Endothelial cell of umbilical vein (primary cell): ENCODE measurements at regions not wholly inside any gene's neighbourhood (a gene's known extent, or its start where the extent isn't known, plus 50 kb on each side); places are given as distances from the start of the nearest gene placed in this dataset.

Source experiments
- CTCF ChIP-seq, 2 donors: IDR thresholded peaks; 1 replicate in 1 of 2; 2 replicates in 1 of 2; pipeline ENCODE4 v1.5.1; 2011; ENCODE audit warnings: low read length in 2 of 2, mild to moderate bottlenecking in 2 of 2, moderate library complexity in 2 of 2, control low read depth in 1 of 2, inconsistent platforms in 1 of 2, low read depth in 1 of 2; ENCODE audit not compliant: insufficient read depth in 1 of 2; ENCODE audit errors: extremely low read depth in 1 of 2
- EZH2 ChIP-seq: IDR thresholded peaks from 2 replicates; pipeline ENCODE4 v1.6.1; 2012; ENCODE audit warnings: borderline replicate concordance, low read depth, mild to moderate bottlenecking, moderate library complexity, low read length, inconsistent platforms; ENCODE audit not compliant: severe bottlenecking
- JUN ChIP-seq: IDR thresholded peaks from 2 replicates; pipeline ENCODE4 v1.6.1; 2011; ENCODE audit warnings: borderline replicate concordance, low read depth; ENCODE audit not compliant: insufficient read length, insufficient read depth
- MAX ChIP-seq: IDR thresholded peaks from 2 replicates; pipeline ENCODE4 v1.6.1; 2011; ENCODE audit not compliant: insufficient read depth, insufficient read length
- POLR2A ChIP-seq: IDR thresholded peaks from 2 replicates; pipeline ENCODE4 v1.6.1; 2012; ENCODE audit warnings: low read depth, mild to moderate bottlenecking, control low read depth, low read length
- POLR2AphosphoS5 ChIP-seq: IDR thresholded peaks from 2 replicates; pipeline ENCODE4 v1.6.1; 2012; ENCODE audit warnings: low read depth, mild to moderate bottlenecking, control low read depth, low read length, moderate library complexity; ENCODE audit not compliant: insufficient read depth

DNA sequence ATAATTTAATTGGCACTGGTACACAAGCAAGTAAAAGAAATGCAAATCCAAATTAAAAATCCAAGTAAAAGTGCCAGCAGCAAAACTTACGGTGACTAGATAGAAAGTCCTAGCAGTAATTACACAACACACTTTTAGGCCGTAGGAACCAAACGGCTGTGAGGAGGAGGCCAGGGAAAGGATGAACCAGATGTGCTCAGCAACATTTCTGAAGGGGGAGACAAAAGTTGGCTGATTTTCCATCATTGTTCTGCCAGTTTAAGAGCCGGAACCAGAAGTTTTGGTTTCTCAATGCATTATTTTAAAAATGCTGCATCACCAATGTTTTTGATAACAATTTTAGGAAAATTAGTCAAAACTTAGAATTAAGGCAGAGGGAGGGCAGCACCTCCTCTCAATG lies 68.7 kb upstream of the ENPP6 start:
- TF ChIP-seq CTCF (IDR thresholded peaks at IDR 0.05; ENCODE audit: extremely low read depth in 1 of 2, insufficient read depth in 1 of 2, low read depth in 1 of 2, low read length in 2 of 2) (no peak), POLR2AphosphoS5 (no peak), POLR2A (no peak), JUN (no peak), EZH2 (no peak), MAX (no peak)
